Neutrophil (primary cell): ENCODE measurements at regions not wholly inside any gene's neighbourhood (a gene's known extent, or its start where the extent isn't known, plus 50 kb on each side); places are given as distances from the start of the nearest gene placed in this dataset.

Experiments used
- H3K27ac ChIP-seq: fragments of 200-600 bp; sonication (generic); 2 replicates; pipeline ENCODE4 v1.5.1; 2016; ENCODE audit warnings: mild to moderate bottlenecking, moderate library complexity
- H3K27me3 ChIP-seq: fragments of 200-600 bp; sonication (generic); 2 replicates; pipeline ENCODE4 v1.6.0; 2016; ENCODE audit warnings: mild to moderate bottlenecking
- H3K36me3 ChIP-seq: fragments of 200-600 bp; sonication (generic); 2 replicates; pipeline ENCODE4 v1.5.1; 2017
- H3K4me1 ChIP-seq, 2 experiments: fragments of 200-600 bp in 1 of 2; sonication (generic) in 1 of 2; 1 replicate in 1 of 2; 2 replicates in 1 of 2; pipeline versions ENCODE4 v1.5.1 to v1.6.1; 2013 to 2016; ENCODE audit warnings: low read depth in 1 of 2, low read length in 1 of 2, mild to moderate bottlenecking in 1 of 2, moderate library complexity in 1 of 2; ENCODE audit not compliant: control insufficient read depth in 1 of 2, insufficient read depth in 1 of 2
- H3K4me3 ChIP-seq, 2 experiments: fragments of 200-600 bp in 1 of 2; sonication (generic) in 1 of 2; 1 replicate in 1 of 2; 2 replicates in 1 of 2; pipeline ENCODE4 v1.5.1; 2013 to 2016; ENCODE audit warnings: low read depth in 1 of 2, low read length in 1 of 2, mild to moderate bottlenecking in 1 of 2, moderate library complexity in 1 of 2
- H3K9me3 ChIP-seq: fragments of 200-600 bp; sonication (generic); 2 replicates; pipeline ENCODE4 v1.5.1; 2016
- TF ChIP-seq, protein P1 (sequence below): fragments of 200-600 bp; sonication (generic); IDR thresholded peaks from 2 replicates; pipeline ENCODE4 v1.5.1; 2016; ENCODE audit warnings: antibody characterized with exemption

DNA sequence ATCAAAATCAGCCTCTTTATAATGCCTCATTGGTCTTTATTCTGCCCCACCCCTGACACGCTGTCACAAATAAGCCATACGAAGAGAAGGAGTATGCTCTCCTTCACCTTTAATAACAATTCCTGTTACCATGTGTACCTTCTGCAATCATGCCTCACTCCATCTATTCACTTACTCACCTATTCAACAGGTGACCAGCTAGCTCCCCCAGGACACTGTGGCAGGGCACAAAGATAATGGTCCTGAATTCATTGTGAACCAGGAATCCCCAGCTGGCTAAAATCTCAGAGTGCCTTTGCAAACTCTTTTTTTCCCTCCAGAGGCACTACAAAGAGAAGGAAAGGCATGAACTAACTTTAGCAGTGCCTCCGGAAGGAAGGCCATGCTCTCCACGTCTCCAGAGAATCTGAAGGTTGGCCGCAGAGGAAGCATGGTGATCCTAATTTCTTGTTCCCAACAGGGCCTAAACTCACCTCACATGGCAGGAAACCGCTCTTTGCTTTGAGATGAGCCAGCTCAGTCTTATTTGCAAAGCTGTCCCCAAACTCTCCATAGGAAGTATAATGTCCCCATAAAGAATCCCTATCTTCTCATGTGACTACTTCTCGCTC is 590.3 kb downstream of the BUD13 start:
- no peaks in the 10 kb centered on the region for H3K9me3 ChIP-seq
- no peaks in the 10 kb centered on the region for H3K27me3 ChIP-seq
- TF ChIP-seq, protein P1, sequence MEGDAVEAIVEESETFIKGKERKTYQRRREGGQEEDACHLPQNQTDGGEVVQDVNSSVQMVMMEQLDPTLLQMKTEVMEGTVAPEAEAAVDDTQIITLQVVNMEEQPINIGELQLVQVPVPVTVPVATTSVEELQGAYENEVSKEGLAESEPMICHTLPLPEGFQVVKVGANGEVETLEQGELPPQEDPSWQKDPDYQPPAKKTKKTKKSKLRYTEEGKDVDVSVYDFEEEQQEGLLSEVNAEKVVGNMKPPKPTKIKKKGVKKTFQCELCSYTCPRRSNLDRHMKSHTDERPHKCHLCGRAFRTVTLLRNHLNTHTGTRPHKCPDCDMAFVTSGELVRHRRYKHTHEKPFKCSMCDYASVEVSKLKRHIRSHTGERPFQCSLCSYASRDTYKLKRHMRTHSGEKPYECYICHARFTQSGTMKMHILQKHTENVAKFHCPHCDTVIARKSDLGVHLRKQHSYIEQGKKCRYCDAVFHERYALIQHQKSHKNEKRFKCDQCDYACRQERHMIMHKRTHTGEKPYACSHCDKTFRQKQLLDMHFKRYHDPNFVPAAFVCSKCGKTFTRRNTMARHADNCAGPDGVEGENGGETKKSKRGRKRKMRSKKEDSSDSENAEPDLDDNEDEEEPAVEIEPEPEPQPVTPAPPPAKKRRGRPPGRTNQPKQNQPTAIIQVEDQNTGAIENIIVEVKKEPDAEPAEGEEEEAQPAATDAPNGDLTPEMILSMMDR: no peak
- H3K36me3 ChIP-seq: no peaks in the 10 kb centered on the region
- H3K27ac ChIP-seq: no peak overlapping the region
- H3K4me1 ChIP-seq: no peaks in the 10 kb centered on the region
- H3K4me3 ChIP-seq: no peak overlapping the region

DNA sequence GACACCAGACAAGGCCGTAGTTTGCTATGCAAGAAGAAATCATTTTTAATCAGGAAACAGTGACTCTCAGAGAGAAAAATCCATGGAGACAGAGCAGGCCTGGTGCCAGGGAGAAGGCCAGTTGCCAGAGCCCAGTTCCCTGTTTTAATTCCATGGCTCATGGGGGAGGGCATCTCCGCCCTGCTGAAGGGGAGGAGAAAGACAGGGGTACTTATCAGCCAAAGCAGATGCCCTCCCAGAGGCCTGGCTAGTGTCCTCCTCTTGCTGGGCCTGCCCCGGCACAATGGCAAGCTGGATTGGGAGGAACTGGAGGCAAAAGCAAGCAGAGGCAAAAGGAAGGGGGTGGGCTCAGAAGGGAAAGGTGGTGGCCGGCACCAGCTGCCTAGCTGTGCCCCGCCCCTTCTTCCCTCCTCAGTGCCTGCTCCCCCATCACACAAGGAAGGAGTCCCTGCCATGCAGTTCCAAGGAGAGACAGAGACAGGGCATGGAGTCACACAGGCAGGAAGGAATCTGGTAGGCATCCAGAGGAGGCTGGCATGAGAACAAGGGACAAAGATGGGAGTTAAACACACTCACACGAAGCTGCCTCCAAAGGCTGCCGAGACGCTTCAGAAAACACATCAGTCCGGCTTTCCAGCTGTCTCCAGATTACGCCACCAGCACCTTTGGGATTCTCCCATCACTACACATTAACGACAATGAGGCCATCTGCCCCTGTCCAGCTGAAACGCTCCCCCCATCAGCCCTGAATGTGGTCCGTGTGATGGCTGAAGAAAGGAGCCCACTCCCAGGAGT is 591.8 kb downstream of the BUD13 start:
- no peaks in the 10 kb centered on the region for H3K9me3 ChIP-seq
- no peak overlapping the region for H3K27ac ChIP-seq
- TF ChIP-seq, protein P1: no peak
- H3K4me3 ChIP-seq: no peak overlapping the region
- no peaks in the 10 kb centered on the region for H3K36me3 ChIP-seq
- H3K27me3 ChIP-seq: no peaks in the 10 kb centered on the region
- no peaks in the 10 kb centered on the region for H3K4me1 ChIP-seq

DNA sequence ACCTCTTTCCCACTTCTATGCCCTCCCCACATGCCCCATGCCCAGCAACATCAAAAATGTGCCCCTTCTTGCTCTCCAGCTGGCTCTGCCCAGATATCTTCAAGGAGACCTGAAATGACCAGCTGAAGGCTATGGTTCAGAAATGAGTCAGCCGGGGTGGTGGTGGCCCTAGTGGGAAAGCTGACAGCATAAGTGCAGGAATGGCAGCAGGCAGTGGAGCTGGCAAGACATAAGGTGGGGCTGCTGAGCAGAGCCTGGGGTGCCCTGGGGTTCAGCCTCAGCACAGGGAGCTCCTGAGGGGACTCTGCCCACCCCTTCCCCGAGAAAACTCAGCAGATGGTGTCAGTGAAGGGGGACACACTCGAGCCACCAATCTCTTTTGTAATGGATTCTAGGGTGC is 593.4 kb downstream of the BUD13 start:
- H3K27ac ChIP-seq: no peak overlapping the region
- no peak overlapping the region for H3K4me3 ChIP-seq
- H3K36me3 ChIP-seq: no peaks in the 10 kb centered on the region
- TF ChIP-seq, protein P1: no peak
- H3K4me1 ChIP-seq: no peaks in the 10 kb centered on the region
- no peaks in the 10 kb centered on the region for H3K27me3 ChIP-seq
- no peaks in the 10 kb centered on the region for H3K9me3 ChIP-seq

DNA sequence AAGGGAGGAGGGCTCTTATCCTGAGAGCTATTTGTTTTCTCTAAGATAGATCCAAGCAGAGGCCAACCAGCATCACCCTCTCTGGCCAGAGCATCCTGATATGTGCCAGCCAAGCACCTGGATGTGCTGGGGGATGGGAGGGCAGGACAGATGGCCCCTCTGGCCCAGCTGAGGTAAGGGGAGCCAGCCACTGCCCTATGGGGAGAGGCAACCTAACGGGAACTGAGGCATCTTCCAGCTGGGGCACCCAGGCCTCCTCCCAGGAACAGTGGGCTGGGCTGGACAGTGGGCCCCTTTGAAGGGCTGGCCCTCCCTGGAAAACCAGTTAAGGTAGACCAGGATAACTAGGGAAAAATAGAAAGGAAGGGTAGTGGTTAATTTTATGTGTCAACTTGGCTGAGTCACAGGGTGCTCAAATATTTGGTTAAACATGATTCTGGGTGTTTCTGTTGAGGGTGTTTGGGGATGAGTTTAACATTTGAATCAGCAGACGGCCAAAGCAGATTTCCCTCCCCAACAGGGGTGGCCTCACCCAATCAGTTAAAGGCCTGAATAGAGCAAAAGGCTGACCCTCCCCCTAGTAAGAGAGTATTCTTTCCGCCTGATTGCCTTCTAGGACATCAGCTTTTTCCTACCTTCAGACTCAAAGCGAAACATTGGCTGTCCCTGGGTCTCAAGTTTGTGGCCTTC is 595.1 kb downstream of the BUD13 start:
- no peaks in the 10 kb centered on the region for H3K27me3 ChIP-seq
- TF ChIP-seq, protein P1: no peak
- no peaks in the 10 kb centered on the region for H3K4me1 ChIP-seq
- H3K27ac ChIP-seq: no peak overlapping the region
- H3K4me3 ChIP-seq: no peak overlapping the region
- H3K9me3 ChIP-seq: no peaks in the 10 kb centered on the region
- no peaks in the 10 kb centered on the region for H3K36me3 ChIP-seq

DNA sequence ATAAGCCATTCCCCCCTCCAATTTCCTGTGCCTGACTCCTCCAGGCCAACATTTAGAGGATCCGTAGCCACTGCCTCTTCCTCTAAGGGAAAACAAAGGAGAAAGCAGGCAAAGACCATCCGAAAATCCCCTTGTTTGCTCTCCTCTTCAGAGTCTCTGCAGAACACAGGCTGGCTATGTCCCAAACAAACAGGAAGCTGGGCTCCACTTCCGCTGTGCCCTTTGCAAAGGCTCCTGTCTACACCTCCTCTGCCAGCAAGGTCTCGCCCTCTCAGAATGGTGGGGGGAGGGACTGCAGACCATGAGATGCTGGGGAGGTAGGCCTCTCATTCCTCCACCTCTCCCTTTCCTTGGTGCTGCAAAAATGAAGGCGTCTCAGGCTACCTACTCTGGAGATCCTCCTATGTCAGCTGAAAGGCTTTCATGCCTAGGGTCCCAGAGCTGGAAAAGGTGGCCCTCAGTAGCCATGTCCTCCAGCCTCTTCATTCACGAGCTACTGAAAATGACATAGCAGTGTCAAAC is 596.2 kb downstream of the BUD13 start:
- Histone ChIP-seq H3K36me3 (no peaks in the 10 kb centered on the region), H3K27me3 (no peaks in the 10 kb centered on the region), H3K9me3 (no peaks in the 10 kb centered on the region), H3K27ac (no peak overlapping the region), H3K4me1 (no peaks in the 10 kb centered on the region), H3K4me3 (no peak overlapping the region)
- TF ChIP-seq, protein P1: no peak
